Mucosa of stomach (tissue), 1 donor: ENCODE measurements at regions not wholly inside any gene's neighbourhood (a gene's known extent, or its start where the extent isn't known, plus 50 kb on each side); places are given as distances from the start of the nearest gene placed in this dataset.

Experiments
- H3K27me3 ChIP-seq: one replicate; pipeline ENCODE4 v1.7.0; 2013; ENCODE audit warnings: mild to moderate bottlenecking, low read length; ENCODE audit not compliant: control insufficient read depth, insufficient read depth
- H3K36me3 ChIP-seq: one replicate; pipeline ENCODE4 v1.7.0; 2013; ENCODE audit warnings: low read length; ENCODE audit not compliant: control insufficient read depth, insufficient read depth
- H3K4me1 ChIP-seq: one replicate; pipeline ENCODE4 v1.7.0; 2013; ENCODE audit warnings: mild to moderate bottlenecking, low read length; ENCODE audit not compliant: control insufficient read depth, insufficient read depth
- H3K4me3 ChIP-seq: one replicate; pipeline ENCODE4 v1.7.0; 2013; ENCODE audit warnings: low read length
- H3K9ac ChIP-seq: one replicate; pipeline ENCODE4 v1.7.0; 2013; ENCODE audit warnings: mild to moderate bottlenecking, low read length, moderate library complexity
- H3K9me3 ChIP-seq: one replicate; pipeline ENCODE4 v1.7.0; 2013; ENCODE audit warnings: mild to moderate bottlenecking, low read length, moderate library complexity; ENCODE audit not compliant: control insufficient read depth
- donor health status: Pancreatic carcinoma.

GRCh38 chr7:91660734-91661356 is 219.7 kb downstream of the MTERF1 start:
- H3K27me3 ChIP-seq = no peaks in the 10 kb centered on the region
- no peaks in the 10 kb centered on the region for H3K9me3 ChIP-seq
- H3K36me3 ChIP-seq = no peaks in the 10 kb centered on the region
- H3K4me1 ChIP-seq = no peaks in the 10 kb centered on the region
- H3K4me3 ChIP-seq = no peak overlapping the region
- H3K9ac ChIP-seq = no peak overlapping the region

- H3K4me3 ChIP-seq = no peak overlapping the region
- no peaks in the 10 kb centered on the region for H3K4me1 ChIP-seq
- no peak overlapping the region for H3K9ac ChIP-seq
- H3K27me3 ChIP-seq = no peaks in the 10 kb centered on the region
- no peaks in the 10 kb centered on the region for H3K9me3 ChIP-seq
- no peaks in the 10 kb centered on the region for H3K36me3 ChIP-seq
Observed at GRCh38 chr7:91661727-91662126, 218.8 kb downstream of the MTERF1 start.

GRCh38 chr7:91668217-91668616 is 212.3 kb downstream of the MTERF1 start:
- no peak overlapping the region for H3K4me3 ChIP-seq
- no peaks in the 10 kb centered on the region for H3K36me3 ChIP-seq
- H3K9me3 ChIP-seq = no peaks in the 10 kb centered on the region
- no peaks in the 10 kb centered on the region for H3K27me3 ChIP-seq
- no peaks in the 10 kb centered on the region for H3K4me1 ChIP-seq
- H3K9ac ChIP-seq = no peak overlapping the region

- Histone ChIP-seq H3K9me3 (no peaks in the 10 kb centered on the region), H3K27me3 (no peaks in the 10 kb centered on the region), H3K36me3 (no peaks in the 10 kb centered on the region), H3K4me1 (no peaks in the 10 kb centered on the region), H3K4me3 (no peak overlapping the region), H3K9ac (no peak overlapping the region)
Observed at GRCh38 chr7:91671245-91671644, 209.3 kb downstream of the MTERF1 start.

- Histone ChIP-seq H3K4me3 (no peak overlapping the region), H3K9ac (no peak overlapping the region), H3K4me1 (no peaks in the 10 kb centered on the region), H3K36me3 (no peaks in the 10 kb centered on the region), H3K27me3 (no peaks in the 10 kb centered on the region), H3K9me3 (no peaks in the 10 kb centered on the region)
Observed at GRCh38 chr7:91674470-91674869, 206.0 kb downstream of the MTERF1 start.

GRCh38 chr7:91681718-91682117 is 198.8 kb downstream of the MTERF1 start:
- no peaks in the 10 kb centered on the region for H3K4me1 ChIP-seq
- no peaks in the 10 kb centered on the region for H3K27me3 ChIP-seq
- H3K36me3 ChIP-seq = no peaks in the 10 kb centered on the region
- H3K9ac ChIP-seq = no peak overlapping the region
- no peaks in the 10 kb centered on the region for H3K9me3 ChIP-seq
- no peak overlapping the region for H3K4me3 ChIP-seq

GRCh38 chr7:91683823-91684222 is 196.7 kb downstream of the MTERF1 start:
- Histone ChIP-seq H3K27me3 (no peaks in the 10 kb centered on the region), H3K4me3 (no peak overlapping the region), H3K4me1 (no peaks in the 10 kb centered on the region), H3K9me3 (no peaks in the 10 kb centered on the region), H3K36me3 (no peaks in the 10 kb centered on the region), H3K9ac (no peak overlapping the region)

- Histone ChIP-seq H3K4me1 (no peaks in the 10 kb centered on the region), H3K9ac (no peak overlapping the region), H3K9me3 (no peaks in the 10 kb centered on the region), H3K36me3 (no peaks in the 10 kb centered on the region), H3K27me3 (no peaks in the 10 kb centered on the region), H3K4me3 (no peak overlapping the region)
Observed at GRCh38 chr7:91685544-91685943, 195.0 kb downstream of the MTERF1 start.

- no peak overlapping the region for H3K4me3 ChIP-seq
- no peaks in the 10 kb centered on the region for H3K36me3 ChIP-seq
- no peaks in the 10 kb centered on the region for H3K9me3 ChIP-seq
- H3K9ac ChIP-seq = no peak overlapping the region
- no peaks in the 10 kb centered on the region for H3K4me1 ChIP-seq
- no peaks in the 10 kb centered on the region for H3K27me3 ChIP-seq
Observed at GRCh38 chr7:91690541-91691070, 189.9 kb downstream of the MTERF1 start.

- H3K9me3 ChIP-seq = no peaks in the 10 kb centered on the region
- no peaks in the 10 kb centered on the region for H3K36me3 ChIP-seq
- H3K4me3 ChIP-seq = no peak overlapping the region
- H3K27me3 ChIP-seq = no peaks in the 10 kb centered on the region
- no peak overlapping the region for H3K9ac ChIP-seq
- no peaks in the 10 kb centered on the region for H3K4me1 ChIP-seq
Observed at GRCh38 chr7:91691865-91692264, 188.6 kb downstream of the MTERF1 start.

GRCh38 chr7:91692800-91693199 is 187.7 kb downstream of the MTERF1 start:
- Histone ChIP-seq H3K27me3 (no peaks in the 10 kb centered on the region), H3K4me3 (no peak overlapping the region), H3K9ac (no peak overlapping the region), H3K4me1 (no peaks in the 10 kb centered on the region), H3K9me3 (no peaks in the 10 kb centered on the region), H3K36me3 (no peaks in the 10 kb centered on the region)

- no peaks in the 10 kb centered on the region for H3K9me3 ChIP-seq
- H3K9ac ChIP-seq = no peak overlapping the region
- no peaks in the 10 kb centered on the region for H3K36me3 ChIP-seq
- no peaks in the 10 kb centered on the region for H3K4me1 ChIP-seq
- no peak overlapping the region for H3K4me3 ChIP-seq
- no peaks in the 10 kb centered on the region for H3K27me3 ChIP-seq
Observed at GRCh38 chr7:91694351-91694841, 186.1 kb downstream of the MTERF1 start.

- H3K4me3 ChIP-seq = no peak overlapping the region
- H3K36me3 ChIP-seq = no peaks in the 10 kb centered on the region
- H3K27me3 ChIP-seq = no peaks in the 10 kb centered on the region
- H3K4me1 ChIP-seq = no peaks in the 10 kb centered on the region
- H3K9me3 ChIP-seq = no peaks in the 10 kb centered on the region
- no peak overlapping the region for H3K9ac ChIP-seq
Observed at GRCh38 chr7:91710881-91711280, 169.6 kb downstream of the MTERF1 start.
